CD4-positive, alpha-beta T cell (primary cell): ENCODE measurements at regions not wholly inside any gene's neighbourhood (a gene's known extent, or its start where the extent isn't known, plus 50 kb on each side); places are given as distances from the start of the nearest gene placed in this dataset.

Source experiments
- ATAC-seq: fragments of 200-7000 bp; cut with Tn5 transposase; one replicate; pipeline ENCODE4 v1.10.0; 2022; ENCODE audit warnings: mild to moderate bottlenecking; ENCODE audit not compliant: poor library complexity
- CTCF ChIA-PET: fragments of 350-600 bp; sonication (Branson Sonifier 250); formaldehyde crosslinking; loops from one replicate; lab custom pipeline; 2021; ENCODE audit warnings: antibody characterized with exemption, inconsistent platforms; lab: Charles Lee
- POLR2A ChIA-PET: fragments of 350-600 bp; sonication (Branson Sonifier 250); formaldehyde crosslinking; loops from one replicate; lab custom pipeline; 2021; ENCODE audit warnings: antibody characterized with exemption, inconsistent platforms; lab: Charles Lee
- DNase-seq, 14 experiments: peaks; one replicate each; pipeline ENCODE4 v3.0.0-alpha.2; 2013 to 2020; ENCODE audit warnings: mixed read lengths in 2 of 14
- H3K27ac ChIP-seq, 2 donors: one replicate each; pipeline versions ENCODE4 v1.5.1 to v1.7.0; 2013; ENCODE audit warnings: low read length in 2 of 2, low read depth in 1 of 2, mild to moderate bottlenecking in 1 of 2
- H3K27me3 ChIP-seq, 2 experiments: 1 replicate in 1 of 2; 2 replicates in 1 of 2; pipeline versions ENCODE4 v1.6.1 to v1.7.0; 2013; ENCODE audit warnings: low read length in 2 of 2, control low read depth in 1 of 2, mild to moderate bottlenecking in 1 of 2, moderate library complexity in 1 of 2; ENCODE audit not compliant: insufficient read depth in 2 of 2, control insufficient read depth in 1 of 2
- H3K36me3 ChIP-seq: one replicate; pipeline ENCODE4 v1.6.1; 2013; ENCODE audit warnings: low read length, control low read depth; ENCODE audit not compliant: insufficient read depth
- H3K4me1 ChIP-seq: one replicate; pipeline ENCODE4 v1.6.1; 2013; ENCODE audit warnings: low read length, control low read depth; ENCODE audit not compliant: insufficient read depth
- H3K4me3 ChIP-seq: one replicate; pipeline ENCODE4 v1.5.1; 2013; ENCODE audit warnings: mild to moderate bottlenecking, low read length, moderate library complexity
- H3K9me3 ChIP-seq, 2 experiments: 1 replicate in 1 of 2; 2 replicates in 1 of 2; pipeline versions ENCODE4 v1.6.1 to v1.7.0; 2013; ENCODE audit warnings: low read length in 2 of 2, mild to moderate bottlenecking in 2 of 2, control low read depth in 1 of 2, moderate library complexity in 1 of 2; ENCODE audit not compliant: control insufficient read depth in 1 of 2, insufficient read depth in 1 of 2
- H3K27ac Mint-ChIP-seq: one replicate; pipeline ENCODE4 v1.8.0; 2020; ENCODE audit warnings: mixed read lengths
- H3K27me3 Mint-ChIP-seq: one replicate; pipeline ENCODE4 v1.8.0; 2021; ENCODE audit warnings: mixed read lengths
- H3K36me3 Mint-ChIP-seq: one replicate; pipeline ENCODE4 v1.8.0; 2021; ENCODE audit warnings: low read depth, mixed read lengths
- H3K4me1 Mint-ChIP-seq: one replicate; pipeline ENCODE4 v1.8.0; 2021; ENCODE audit warnings: low read depth, mixed read lengths
- H3K4me3 Mint-ChIP-seq: one replicate; pipeline ENCODE4 v1.8.0; 2020; ENCODE audit warnings: mild to moderate bottlenecking, mixed read lengths
- H3K9me3 Mint-ChIP-seq: one replicate; pipeline ENCODE4 v1.8.0; 2020; ENCODE audit warnings: mixed read lengths
- intact Hi-C, 2 experiments: fragments of 100-400 bp; cut with DNase I in 1 of 2; cut with micrococcal nuclease in 1 of 2; formaldehyde crosslinking; loops; one replicate each; pipeline versions ENCODE4 v1.15.1 to v1.9.0; 2023 to 2025; cut with DNase I, micrococcal nuclease
- TF ChIP-seq, protein P1 (sequence below): fragments of 200-600 bp; IDR thresholded peaks from one replicate; pipeline ENCODE4 v1.8.0; 2022; ENCODE audit warnings: antibody characterized with exemption, mild to moderate bottlenecking

DNA sequence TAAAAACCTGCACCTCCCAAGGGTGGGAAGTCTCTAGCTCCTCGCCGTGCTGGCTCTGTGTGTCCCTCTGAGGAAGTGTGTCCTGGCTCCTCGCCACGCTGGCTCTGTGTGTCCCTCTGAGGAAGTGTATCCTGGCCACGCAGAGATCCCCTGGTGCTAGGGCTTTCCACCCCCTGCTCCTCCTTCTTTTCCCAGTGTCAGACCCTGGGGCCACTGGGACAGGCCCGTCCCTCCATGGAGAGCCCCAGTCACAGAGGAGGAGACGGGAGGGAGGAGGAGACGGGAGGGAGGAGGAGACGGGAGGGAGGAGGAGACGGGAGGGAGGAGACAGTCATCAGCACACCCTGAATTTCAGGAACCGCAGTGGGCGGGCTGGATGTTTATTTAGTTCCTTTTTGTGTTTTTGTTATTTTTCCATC lies 53.8 kb upstream of the HGFAC start:
- DNase-seq (peak in 2 of 14 experiments; percentile 54 to 64), ATAC-seq (no peak)
- POLR2A ChIA-PET, result no interaction called here
- CTCF ChIA-PET, result no interaction called here
- H3K27me3 Mint-ChIP-seq, result no peaks in the 10 kb centered on the region
- H3K27ac Mint-ChIP-seq, result no peak overlapping the region
- no peak overlapping the region for H3K4me3 Mint-ChIP-seq
- H3K27ac ChIP-seq, result no peak overlapping the region
- no peak overlapping the region for H3K4me3 ChIP-seq
- TF ChIP-seq, protein P1, sequence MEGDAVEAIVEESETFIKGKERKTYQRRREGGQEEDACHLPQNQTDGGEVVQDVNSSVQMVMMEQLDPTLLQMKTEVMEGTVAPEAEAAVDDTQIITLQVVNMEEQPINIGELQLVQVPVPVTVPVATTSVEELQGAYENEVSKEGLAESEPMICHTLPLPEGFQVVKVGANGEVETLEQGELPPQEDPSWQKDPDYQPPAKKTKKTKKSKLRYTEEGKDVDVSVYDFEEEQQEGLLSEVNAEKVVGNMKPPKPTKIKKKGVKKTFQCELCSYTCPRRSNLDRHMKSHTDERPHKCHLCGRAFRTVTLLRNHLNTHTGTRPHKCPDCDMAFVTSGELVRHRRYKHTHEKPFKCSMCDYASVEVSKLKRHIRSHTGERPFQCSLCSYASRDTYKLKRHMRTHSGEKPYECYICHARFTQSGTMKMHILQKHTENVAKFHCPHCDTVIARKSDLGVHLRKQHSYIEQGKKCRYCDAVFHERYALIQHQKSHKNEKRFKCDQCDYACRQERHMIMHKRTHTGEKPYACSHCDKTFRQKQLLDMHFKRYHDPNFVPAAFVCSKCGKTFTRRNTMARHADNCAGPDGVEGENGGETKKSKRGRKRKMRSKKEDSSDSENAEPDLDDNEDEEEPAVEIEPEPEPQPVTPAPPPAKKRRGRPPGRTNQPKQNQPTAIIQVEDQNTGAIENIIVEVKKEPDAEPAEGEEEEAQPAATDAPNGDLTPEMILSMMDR, result no peak
- intact Hi-C loops, result no loop called here
- H3K9me3 Mint-ChIP-seq, result no peaks in the 10 kb centered on the region
- H3K9me3 ChIP-seq, result no peaks in the 10 kb centered on the region
- H3K4me1 ChIP-seq, result peaks cover 20% of the 10 kb centered on the region
- H3K36me3 ChIP-seq, result no peaks in the 10 kb centered on the region
- H3K27me3 ChIP-seq, result no peaks in the 10 kb centered on the region
- peaks cover 29% of the 10 kb centered on the region for H3K4me1 Mint-ChIP-seq
- no peaks in the 10 kb centered on the region for H3K36me3 Mint-ChIP-seq

DNA sequence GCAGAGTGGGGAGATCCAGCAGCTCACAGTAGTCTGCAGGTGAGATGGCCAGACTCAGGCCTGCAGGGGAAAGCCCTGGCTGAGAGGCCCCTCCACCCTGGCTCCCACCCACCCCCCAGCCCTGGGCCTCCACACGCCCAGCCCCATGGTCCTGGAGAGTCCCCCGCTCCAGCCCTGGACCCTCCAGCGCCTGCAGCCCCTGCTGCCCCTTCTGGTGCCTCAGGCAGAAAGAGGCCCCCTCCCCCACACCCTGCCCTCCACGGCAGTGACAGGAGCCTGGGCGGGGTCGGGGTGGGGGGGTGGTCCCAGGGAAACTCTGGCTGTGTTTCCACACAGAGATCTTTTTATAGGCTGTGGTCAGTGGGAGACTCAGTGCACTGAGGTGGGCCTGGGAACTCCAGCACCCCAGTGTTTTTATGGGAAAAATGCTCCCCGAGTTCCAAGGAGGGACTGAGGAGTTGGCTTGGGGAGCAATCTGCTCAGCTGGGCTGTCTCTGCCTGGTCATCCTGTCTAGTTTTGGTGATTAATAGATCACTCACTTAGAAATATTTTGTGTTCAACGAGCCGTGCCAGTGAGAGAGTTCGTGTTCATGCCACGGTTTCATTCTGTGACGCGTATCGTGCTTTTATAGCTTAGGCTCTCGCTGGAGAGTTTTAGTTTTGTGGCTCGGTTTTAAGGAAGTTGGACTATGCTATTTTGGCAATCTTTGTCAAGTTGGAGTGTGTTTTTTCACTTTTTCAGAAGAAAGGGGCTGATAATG lies 53.1 kb upstream of the HGFAC start:
- Histone ChIP-seq H3K27me3 (no peaks in the 10 kb centered on the region), H3K36me3 (no peaks in the 10 kb centered on the region), H3K27ac (no peak overlapping the region), H3K9me3 (no peaks in the 10 kb centered on the region), H3K4me3 (no peak overlapping the region), H3K4me1 (peaks cover 20% of the 10 kb centered on the region)
- Mint-ChIP-seq H3K27ac (no peak overlapping the region), H3K36me3 (no peaks in the 10 kb centered on the region), H3K4me1 (peaks cover 29% of the 10 kb centered on the region), H3K27me3 (no peaks in the 10 kb centered on the region), H3K4me3 (peak overlapping the region; percentile 45), H3K9me3 (no peaks in the 10 kb centered on the region)
- intact Hi-C loops, result loop anchor here in 1 of 2 experiments (1.0 kb wide), 1 partner anchor 42 kb away; no protein-coding TSS in a partner anchor
- no peak for ATAC-seq
- ChIA-PET POLR2A (no interaction called here), CTCF (no interaction called here)
- DNase-seq, result peak in 3 of 14 experiments; percentile 20 to 68 (median 61)
- TF ChIP-seq, protein P1, result no peak

DNA sequence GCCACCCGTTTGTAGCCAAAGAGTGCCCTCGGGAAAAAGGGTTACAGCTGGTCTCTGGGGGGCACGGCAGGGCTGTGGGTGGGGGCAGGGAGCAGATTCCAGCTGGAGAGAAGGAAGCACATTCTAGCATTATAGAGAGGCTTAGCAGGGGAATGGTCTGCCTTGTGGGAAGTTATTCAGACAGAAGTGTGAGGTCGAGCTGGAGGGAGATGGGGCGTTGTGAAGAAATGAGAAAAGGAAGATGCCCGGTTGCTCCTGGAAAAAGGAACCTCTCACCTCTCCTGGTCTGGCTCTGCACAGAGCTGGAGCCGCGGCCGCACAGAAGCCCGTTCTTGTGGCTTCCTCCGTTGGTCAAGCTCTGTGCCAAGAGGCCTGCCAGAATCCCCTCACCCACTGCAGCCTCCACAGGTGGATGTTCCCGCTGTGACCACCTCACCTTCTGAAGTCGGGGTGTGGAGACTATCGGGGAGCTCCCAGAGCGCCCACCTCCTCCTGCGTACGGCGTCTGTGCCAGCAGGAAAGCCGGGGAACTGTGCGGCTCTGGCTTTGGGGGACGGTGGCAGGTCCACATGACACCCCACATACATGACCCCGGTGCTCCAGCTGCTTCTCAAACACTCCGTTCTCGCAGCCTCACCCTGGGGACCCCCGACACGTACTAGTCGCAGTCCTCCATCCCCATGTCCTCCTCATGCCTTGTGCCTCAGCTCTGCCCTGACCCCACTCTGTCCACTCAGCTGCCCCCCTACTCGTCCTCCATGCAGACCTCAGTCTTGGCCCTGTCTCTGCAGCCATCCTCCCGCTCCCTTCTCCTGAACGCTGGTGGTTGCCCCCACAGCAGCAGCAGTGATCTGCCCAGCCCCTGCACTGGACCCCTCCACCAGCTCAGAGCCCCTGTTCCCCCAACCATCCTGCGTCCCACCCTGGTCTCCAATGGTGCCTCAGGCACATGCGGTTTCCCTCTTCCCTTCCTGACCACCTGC lies 52.2 kb upstream of the HGFAC start:
- H3K9me3 Mint-ChIP-seq, result no peaks in the 10 kb centered on the region
- no peak overlapping the region for H3K4me3 Mint-ChIP-seq
- H3K36me3 Mint-ChIP-seq, result no peaks in the 10 kb centered on the region
- Histone ChIP-seq H3K9me3 (no peaks in the 10 kb centered on the region), H3K27me3 (no peaks in the 10 kb centered on the region), H3K36me3 (no peaks in the 10 kb centered on the region), H3K27ac (no peak overlapping the region), H3K4me1 (peaks cover 20% of the 10 kb centered on the region), H3K4me3 (no peak overlapping the region)
- no peaks in the 10 kb centered on the region for H3K27me3 Mint-ChIP-seq
- TF ChIP-seq, protein P1, result no peak
- ChIA-PET POLR2A (no interaction called here), CTCF (no interaction called here)
- no peak overlapping the region for H3K27ac Mint-ChIP-seq
- DNase-seq (peak in 1 of 14 experiments; percentile 23), ATAC-seq (no peak)
- intact Hi-C loops, result loop anchor here in 1 of 2 experiments (1.0 kb wide), 1 partner anchor 43 kb away; no protein-coding TSS in a partner anchor
- peaks cover 29% of the 10 kb centered on the region for H3K4me1 Mint-ChIP-seq
